GM12891 (cell line): ENCODE measurements at regions not wholly inside any gene's neighbourhood (a gene's known extent, or its start where the extent isn't known, plus 50 kb on each side); places are given as distances from the start of the nearest gene placed in this dataset.

Experiments used
- POLR2A ChIP-seq: IDR thresholded peaks from 2 replicates; pipeline ENCODE4 v1.6.1; 2011; ENCODE audit warnings: low read depth, low read length, control low read depth
- POLR2AphosphoS5 ChIP-seq: IDR thresholded peaks from 2 replicates; pipeline ENCODE4 v1.6.1; 2011; ENCODE audit warnings: low read depth, low read length, control low read depth
- POU2F2 ChIP-seq: IDR thresholded peaks from 2 replicates; pipeline ENCODE4 v1.6.1; 2011; ENCODE audit warnings: low read depth, mild to moderate bottlenecking, control low read depth, low read length, moderate library complexity
- SPI1 ChIP-seq: IDR thresholded peaks from 2 replicates; pipeline ENCODE4 v1.6.1; 2011; ENCODE audit warnings: low read depth, low read length, control low read depth
- TAF1 ChIP-seq: IDR thresholded peaks from 2 replicates; pipeline ENCODE4 v1.6.1; 2011; ENCODE audit warnings: low read depth, low read length, control low read depth

GRCh38 chr6:41420186-41420585 is 84.8 kb downstream of the NCR2 start:
- no peak for TF ChIP-seq POLR2AphosphoS5
- no peak for TF ChIP-seq POLR2A
- no peak for TF ChIP-seq POU2F2
- no peak for TF ChIP-seq TAF1
- TF ChIP-seq SPI1: no peak
